H9 (cell line): ENCODE measurements at regions not wholly inside any gene's neighbourhood (a gene's known extent, or its start where the extent isn't known, plus 50 kb on each side); places are given as distances from the start of the nearest gene placed in this dataset.

Experiments
- DNase-seq: peaks from one replicate; pipeline ENCODE4 v3.0.0-alpha.2; 2017
- H2AFZ ChIP-seq: one replicate; pipeline ENCODE4 v1.6.1; 2013; ENCODE audit warnings: mild to moderate bottlenecking, low read length, control low read depth, moderate library complexity
- H2AK5ac ChIP-seq: 2 replicates; pipeline ENCODE4 v1.6.1; 2013; ENCODE audit warnings: low read length, control low read depth, mixed read lengths; ENCODE audit not compliant: insufficient read length
- H2BK120ac ChIP-seq: one replicate; pipeline ENCODE4 v1.6.1; 2013; ENCODE audit warnings: low read depth, mild to moderate bottlenecking, low read length, control low read depth, inconsistent platforms; ENCODE audit not compliant: poor library complexity, severe bottlenecking
- H2BK12ac ChIP-seq: 2 replicates; pipeline ENCODE4 v1.6.1; 2013; ENCODE audit warnings: low read length, control low read depth, mixed read lengths, low read depth; ENCODE audit not compliant: insufficient read length
- H2BK15ac ChIP-seq: 2 replicates; pipeline ENCODE4 v1.6.1; 2013; ENCODE audit warnings: low read depth, low read length, control low read depth
- H2BK20ac ChIP-seq: one replicate; pipeline ENCODE4 v1.6.1; 2013; ENCODE audit warnings: low read depth, mild to moderate bottlenecking, low read length, control low read depth, inconsistent platforms; ENCODE audit not compliant: poor library complexity, severe bottlenecking
- H2BK5ac ChIP-seq: 2 replicates; pipeline ENCODE4 v1.6.1; 2013; ENCODE audit warnings: low read length, control low read depth, mixed read lengths; ENCODE audit not compliant: insufficient read length
- H3K14ac ChIP-seq: 2 replicates; pipeline ENCODE4 v1.6.1; 2013; ENCODE audit warnings: low read length, control low read depth; ENCODE audit not compliant: insufficient read depth
- H3K18ac ChIP-seq: 2 replicates; pipeline ENCODE4 v1.6.1; 2013; ENCODE audit warnings: low read depth, mild to moderate bottlenecking, mixed read lengths, low read length, control low read depth; ENCODE audit not compliant: insufficient read length
- H3K23ac ChIP-seq: 2 replicates; pipeline ENCODE4 v1.6.1; 2013; ENCODE audit warnings: low read length, control low read depth, mixed read lengths, low read depth; ENCODE audit not compliant: insufficient read length
- H3K23me2 ChIP-seq: 2 replicates; pipeline ENCODE4 v1.6.1; 2013; ENCODE audit warnings: low read depth, mild to moderate bottlenecking, mixed read lengths, low read length, control low read depth; ENCODE audit not compliant: insufficient read length, poor library complexity, severe bottlenecking
- H3K27ac ChIP-seq: 2 replicates; pipeline ENCODE4 v1.5.1; 2013; ENCODE audit warnings: low read length, control low read depth, mixed read lengths, low read depth; ENCODE audit not compliant: insufficient read length
- H3K27me3 ChIP-seq: 2 replicates; pipeline ENCODE4 v1.6.1; 2013; ENCODE audit warnings: low read length, control low read depth, inconsistent platforms; ENCODE audit not compliant: insufficient read depth
- H3K4ac ChIP-seq: 2 replicates; pipeline ENCODE4 v1.6.1; 2013; ENCODE audit warnings: low read depth, mild to moderate bottlenecking, control low read depth, inconsistent platforms, low read length, moderate library complexity
- H3K4me1 ChIP-seq: 2 replicates; pipeline ENCODE4 v1.6.1; 2013; ENCODE audit warnings: low read length, control low read depth, inconsistent platforms; ENCODE audit not compliant: insufficient read depth
- H3K4me2 ChIP-seq: 2 replicates; pipeline ENCODE4 v1.6.1; 2013; ENCODE audit warnings: low read length, control low read depth, mixed read lengths; ENCODE audit not compliant: insufficient read length, insufficient read depth
- H3K56ac ChIP-seq: 2 replicates; pipeline ENCODE4 v1.6.1; 2013; ENCODE audit warnings: low read depth, mild to moderate bottlenecking, mixed read lengths, low read length, control low read depth; ENCODE audit not compliant: insufficient read length
- H3K79me1 ChIP-seq: 2 replicates; pipeline ENCODE4 v1.6.1; 2013; ENCODE audit warnings: low read depth, mild to moderate bottlenecking, moderate library complexity, low read length, control low read depth, inconsistent platforms; ENCODE audit not compliant: insufficient read depth, poor library complexity, severe bottlenecking
- H3K79me2 ChIP-seq: 2 replicates; pipeline ENCODE4 v1.6.1; 2013; ENCODE audit warnings: low read length, control low read depth, inconsistent platforms; ENCODE audit not compliant: insufficient read depth
- H3K9ac ChIP-seq: 2 replicates; pipeline ENCODE4 v1.6.1; 2013; ENCODE audit warnings: low read length, control low read depth, mixed read lengths; ENCODE audit not compliant: insufficient read length; ENCODE audit errors: extremely low read depth
- H3K9me3 ChIP-seq: one replicate; pipeline ENCODE4 v1.6.1; 2013; ENCODE audit warnings: low read depth, low read length, inconsistent platforms; ENCODE audit not compliant: control insufficient read depth
- H3T11ph ChIP-seq: one replicate; pipeline ENCODE4 v1.6.1; 2013; ENCODE audit warnings: mild to moderate bottlenecking, low read length, control low read depth, inconsistent platforms
- H4K20me1 ChIP-seq: one replicate; pipeline ENCODE4 v1.6.1; 2013; ENCODE audit not compliant: control insufficient read depth, insufficient read length, insufficient read depth
- H4K5ac ChIP-seq: 2 replicates; pipeline ENCODE4 v1.6.1; 2013; ENCODE audit warnings: low read depth, mild to moderate bottlenecking, mixed read lengths, low read length, control low read depth; ENCODE audit not compliant: insufficient read length
- H4K8ac ChIP-seq: replicated peaks from 2 replicates; pipeline ENCODE4 v1.6.1; 2013; ENCODE audit warnings: low read length, control low read depth, mixed read lengths, low read depth; ENCODE audit not compliant: insufficient read length
- H4K91ac ChIP-seq: 2 replicates; pipeline ENCODE4 v1.6.1; 2013; ENCODE audit warnings: low read depth, mild to moderate bottlenecking, moderate library complexity, mixed read lengths, low read length, control low read depth; ENCODE audit not compliant: insufficient read length
- H3K27ac Mint-ChIP-seq, 3 experiments: 2 replicates in 2 of 3; 3 replicates in 1 of 3; pipeline ENCODE4 v1.8.0; 2020 to 2021; ENCODE audit warnings: mixed read lengths in 3 of 3, mild to moderate bottlenecking in 1 of 3, moderate library complexity in 1 of 3
- H3K27me3 Mint-ChIP-seq: 2 replicates; pipeline ENCODE4 v1.8.0; 2021; ENCODE audit warnings: low read depth, mild to moderate bottlenecking, moderate library complexity, mixed read lengths
- H3K36me3 Mint-ChIP-seq, 3 experiments: 2 replicates in 2 of 3; 3 replicates in 1 of 3; pipeline ENCODE4 v1.8.0; 2020 to 2021; ENCODE audit warnings: low read depth in 3 of 3, mixed read lengths in 3 of 3; ENCODE audit not compliant: insufficient read depth in 1 of 3
- H3K4me1 Mint-ChIP-seq, 2 experiments: 2 replicates each; pipeline ENCODE4 v1.8.0; 2020; ENCODE audit warnings: mixed read lengths in 2 of 2
- H3K4me3 Mint-ChIP-seq, 2 experiments: 2 replicates in 1 of 2; 3 replicates in 1 of 2; pipeline ENCODE4 v1.8.0; 2020 to 2021; ENCODE audit warnings: mild to moderate bottlenecking in 2 of 2, mixed read lengths in 2 of 2, moderate library complexity in 1 of 2
- H3K9me3 Mint-ChIP-seq, 2 experiments: 2 replicates in 1 of 2; 3 replicates in 1 of 2; pipeline ENCODE4 v1.8.0; 2020; ENCODE audit warnings: mild to moderate bottlenecking in 2 of 2, mixed read lengths in 2 of 2, moderate library complexity in 1 of 2
- WGBS: extraction: QIAGEN DNeasy Blood & Tissue Kit; methylation state at CpG from one replicate; pipeline ENCODE4 v1.1.7; 2013; ENCODE audit warnings: missing lambda C conversion rate, low lambda C conversion rate, mixed read lengths; ENCODE audit not compliant: insufficient read length; ENCODE audit errors: extremely low coverage; 5-methylcytosine and 5-hydroxymethylcytosine counted together
- TF ChIP-seq, protein P1 (sequence below): fragments of 200-600 bp; sonication (generic); conservative IDR thresholded peaks from 3 replicates; pipeline ENCODE4 v1.8.0; 2021; ENCODE audit warnings: antibody characterized with exemption, mild to moderate bottlenecking

GRCh38 chr2:122078451-122078850, 323.0 kb downstream of the TSN start:
- no CpG with 5 or more reads among the region's 3 CpGs for WGBS
- no peaks in the 10 kb centered on the region for H3K27me3 Mint-ChIP-seq
- Histone ChIP-seq H4K20me1 (no peaks in the 10 kb centered on the region), H3K23ac (no peak overlapping the region), H2AK5ac (no peak overlapping the region), H3K4me1 (peaks cover 2% of the 10 kb centered on the region; the same call in 1 of the 2 replicates), H3K56ac (no peak overlapping the region), H4K8ac (no peak overlapping the region), H3K27me3 (no peaks in the 10 kb centered on the region), H4K91ac (no peak overlapping the region), H2BK15ac (no peak overlapping the region), H2BK5ac (no peak overlapping the region), H3K9me3 (no peaks in the 10 kb centered on the region), H2BK120ac (no peak overlapping the region), H3K27ac (no peak overlapping the region), H3K4ac (no peak overlapping the region), H3K4me2 (no peak overlapping the region), H3K14ac (no peak overlapping the region), H2AFZ (no peak overlapping the region), H2BK12ac (no peak overlapping the region), H4K5ac (no peak overlapping the region), H2BK20ac (no peak overlapping the region), H3K18ac (no peak overlapping the region), H3K79me2 (no peaks in the 10 kb centered on the region), H3T11ph (no peak overlapping the region), H3K9ac (no peak overlapping the region), H3K79me1 (no peaks in the 10 kb centered on the region), H3K23me2 (no peaks in the 10 kb centered on the region)
- H3K4me1 Mint-ChIP-seq = peaks cover 10 to 14% of the 10 kb centered on the region in 2 experiments
- H3K4me3 Mint-ChIP-seq = no peak overlapping the region
- no peaks in the 10 kb centered on the region for H3K36me3 Mint-ChIP-seq
- DNase-seq = no peak
- 0 out of 7 replicates have a peak overlapping the region, but pooled peaks of 1 of the 3 experiments have one; percentile 52 for H3K27ac Mint-ChIP-seq
- no peaks in the 10 kb centered on the region for H3K9me3 Mint-ChIP-seq
- TF ChIP-seq, protein P1, sequence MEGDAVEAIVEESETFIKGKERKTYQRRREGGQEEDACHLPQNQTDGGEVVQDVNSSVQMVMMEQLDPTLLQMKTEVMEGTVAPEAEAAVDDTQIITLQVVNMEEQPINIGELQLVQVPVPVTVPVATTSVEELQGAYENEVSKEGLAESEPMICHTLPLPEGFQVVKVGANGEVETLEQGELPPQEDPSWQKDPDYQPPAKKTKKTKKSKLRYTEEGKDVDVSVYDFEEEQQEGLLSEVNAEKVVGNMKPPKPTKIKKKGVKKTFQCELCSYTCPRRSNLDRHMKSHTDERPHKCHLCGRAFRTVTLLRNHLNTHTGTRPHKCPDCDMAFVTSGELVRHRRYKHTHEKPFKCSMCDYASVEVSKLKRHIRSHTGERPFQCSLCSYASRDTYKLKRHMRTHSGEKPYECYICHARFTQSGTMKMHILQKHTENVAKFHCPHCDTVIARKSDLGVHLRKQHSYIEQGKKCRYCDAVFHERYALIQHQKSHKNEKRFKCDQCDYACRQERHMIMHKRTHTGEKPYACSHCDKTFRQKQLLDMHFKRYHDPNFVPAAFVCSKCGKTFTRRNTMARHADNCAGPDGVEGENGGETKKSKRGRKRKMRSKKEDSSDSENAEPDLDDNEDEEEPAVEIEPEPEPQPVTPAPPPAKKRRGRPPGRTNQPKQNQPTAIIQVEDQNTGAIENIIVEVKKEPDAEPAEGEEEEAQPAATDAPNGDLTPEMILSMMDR = no peak
